ENCODE measurements at regions not wholly inside any gene's neighbourhood (a gene's known extent, or its start where the extent isn't known, plus 50 kb on each side); places are given as distances from the start of the nearest gene placed in this dataset.

DNA sequence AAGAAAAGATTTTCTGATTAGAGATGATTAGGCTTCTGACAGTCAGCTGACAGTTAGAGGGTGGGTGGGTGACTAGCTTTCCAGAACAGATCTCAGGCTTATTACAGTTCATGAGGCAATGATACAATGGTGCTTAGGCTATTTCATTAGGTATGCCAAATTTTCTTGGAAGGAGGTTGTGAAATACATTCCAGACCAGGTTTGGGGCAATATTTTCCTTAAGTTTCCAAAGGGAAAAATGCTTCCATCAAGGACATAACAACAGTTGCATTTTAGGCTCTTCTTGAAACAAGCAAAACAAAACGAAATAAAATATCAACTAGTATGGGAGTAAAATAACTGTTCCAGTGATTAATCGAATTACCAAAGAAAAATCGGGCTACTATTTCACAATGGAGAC lies 59.3 kb upstream of the CNTN1 start:
- no CpG with 5 or more reads among the region's 3 CpGs for WGBS (ENCODE audit: insufficient coverage)
- DNase-seq = no peak
- TF ChIP-seq, protein P1, sequence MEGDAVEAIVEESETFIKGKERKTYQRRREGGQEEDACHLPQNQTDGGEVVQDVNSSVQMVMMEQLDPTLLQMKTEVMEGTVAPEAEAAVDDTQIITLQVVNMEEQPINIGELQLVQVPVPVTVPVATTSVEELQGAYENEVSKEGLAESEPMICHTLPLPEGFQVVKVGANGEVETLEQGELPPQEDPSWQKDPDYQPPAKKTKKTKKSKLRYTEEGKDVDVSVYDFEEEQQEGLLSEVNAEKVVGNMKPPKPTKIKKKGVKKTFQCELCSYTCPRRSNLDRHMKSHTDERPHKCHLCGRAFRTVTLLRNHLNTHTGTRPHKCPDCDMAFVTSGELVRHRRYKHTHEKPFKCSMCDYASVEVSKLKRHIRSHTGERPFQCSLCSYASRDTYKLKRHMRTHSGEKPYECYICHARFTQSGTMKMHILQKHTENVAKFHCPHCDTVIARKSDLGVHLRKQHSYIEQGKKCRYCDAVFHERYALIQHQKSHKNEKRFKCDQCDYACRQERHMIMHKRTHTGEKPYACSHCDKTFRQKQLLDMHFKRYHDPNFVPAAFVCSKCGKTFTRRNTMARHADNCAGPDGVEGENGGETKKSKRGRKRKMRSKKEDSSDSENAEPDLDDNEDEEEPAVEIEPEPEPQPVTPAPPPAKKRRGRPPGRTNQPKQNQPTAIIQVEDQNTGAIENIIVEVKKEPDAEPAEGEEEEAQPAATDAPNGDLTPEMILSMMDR (IDR thresholded peaks at IDR 0.05) = no peak
- H3K79me2 ChIP-seq (ENCODE audit: insufficient read depth, low read length) = no peaks in the 10 kb centered on the region
- H3K27ac ChIP-seq (ENCODE audit: low read depth in 1 of 2, low read length in 2 of 2) = no peak overlapping the region
- H4K20me1 ChIP-seq (ENCODE audit: insufficient read depth, low read length) = no peaks in the 10 kb centered on the region
- Mint-ChIP-seq H3K27ac (no peak overlapping the region), H3K36me3 (no peaks in the 10 kb centered on the region), H3K9me3 (peaks cover 0 to 3% (median 0%) of the 10 kb centered on the region in 7 donors), H3K4me1 (no peaks in the 10 kb centered on the region), H3K4me3 (no peak overlapping the region), H3K27me3 (ENCODE audit: low read depth in 3 of 3) (peaks cover 0 to 3% (median 1%) of the 10 kb centered on the region in 3 donors)
- H3K4me3 ChIP-seq (replicated peaks in 1 of 3; ENCODE audit: low read depth in 2 of 3, low read length in 3 of 3) = no peak overlapping the region
- no peaks in the 10 kb centered on the region for H3K27me3 ChIP-seq (ENCODE audit: control insufficient read depth in 2 of 2, insufficient read depth in 2 of 2, low read length in 2 of 2)
- no peaks in the 10 kb centered on the region for H3K36me3 ChIP-seq (replicated peaks in 1 of 2; ENCODE audit: control insufficient read depth in 1 of 2, insufficient read depth in 2 of 2, low read length in 2 of 2)
- H3K4me1 ChIP-seq (ENCODE audit: control insufficient read depth in 1 of 2, insufficient read depth in 2 of 2, low read length in 2 of 2) = no peaks in the 10 kb centered on the region
- no peaks in the 10 kb centered on the region for H3K9me3 ChIP-seq (replicated peaks in 1 of 2; ENCODE audit: control insufficient read depth in 1 of 2, insufficient read depth in 1 of 2, low read length in 2 of 2)
- intact Hi-C loops (cut with micrococcal nuclease) = no loop called here
- no peak overlapping the region for H2AFZ ChIP-seq (ENCODE audit: insufficient read depth, low read depth, low read length, poor library complexity, severe bottlenecking)
- H3K4me2 ChIP-seq (replicated peaks; ENCODE audit: extremely low read depth, low read length, poor library complexity, severe bottlenecking) = no peak overlapping the region
- no peak overlapping the region for H3K9ac ChIP-seq (ENCODE audit: insufficient read depth, low read length, poor library complexity, severe bottlenecking)

DNA sequence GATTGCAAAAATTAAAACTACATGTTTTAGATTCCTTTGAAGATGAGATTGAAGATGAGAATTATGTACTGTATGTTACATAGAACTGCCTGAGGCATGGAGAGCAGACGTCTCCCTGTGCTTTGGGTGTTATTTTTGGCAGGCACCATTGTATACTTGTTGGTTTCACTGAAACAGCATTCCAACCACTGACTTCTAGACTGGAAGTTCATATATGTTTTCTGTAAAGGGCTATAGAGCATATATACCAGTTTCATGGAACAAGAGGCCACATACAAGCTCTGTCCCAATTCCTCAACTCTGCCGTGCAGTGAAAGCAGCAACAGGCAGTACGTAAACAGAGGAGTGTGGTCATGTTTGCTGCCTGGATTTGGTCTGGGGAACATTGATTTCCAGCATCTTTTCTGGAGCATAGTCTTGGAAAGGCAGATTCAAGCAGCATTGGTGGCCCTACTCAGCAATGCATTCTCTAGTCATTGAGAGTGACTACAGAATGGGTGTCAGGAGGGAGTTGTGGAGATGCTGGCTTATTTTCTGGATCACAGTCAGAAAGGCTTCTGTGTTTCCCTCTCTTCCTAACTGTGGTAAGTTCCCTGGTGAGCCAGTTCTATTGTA lies 57.6 kb upstream of the CNTN1 start:
- Mint-ChIP-seq H3K9me3 (peaks cover 0 to 6% (median 4%) of the 10 kb centered on the region in 7 donors), H3K27ac (no peak overlapping the region), H3K4me3 (no peak overlapping the region), H3K36me3 (no peaks in the 10 kb centered on the region), H3K4me1 (no peaks in the 10 kb centered on the region), H3K27me3 (ENCODE audit: low read depth in 3 of 3) (peaks cover 0 to 3% (median 1%) of the 10 kb centered on the region in 3 donors)
- H3K4me2 ChIP-seq (replicated peaks; ENCODE audit: extremely low read depth, low read length, poor library complexity, severe bottlenecking) = no peak overlapping the region
- H3K4me1 ChIP-seq (ENCODE audit: control insufficient read depth in 1 of 2, insufficient read depth in 2 of 2, low read length in 2 of 2) = no peaks in the 10 kb centered on the region
- no peak overlapping the region for H3K9ac ChIP-seq (ENCODE audit: insufficient read depth, low read length, poor library complexity, severe bottlenecking)
- H3K36me3 ChIP-seq (replicated peaks in 1 of 2; ENCODE audit: control insufficient read depth in 1 of 2, insufficient read depth in 2 of 2, low read length in 2 of 2) = no peaks in the 10 kb centered on the region
- H3K27ac ChIP-seq (ENCODE audit: low read depth in 1 of 2, low read length in 2 of 2) = no peak overlapping the region
- H3K4me3 ChIP-seq (replicated peaks in 1 of 3; ENCODE audit: low read depth in 2 of 3, low read length in 3 of 3) = no peak overlapping the region
- H3K9me3 ChIP-seq (replicated peaks in 1 of 2; ENCODE audit: control insufficient read depth in 1 of 2, insufficient read depth in 1 of 2, low read length in 2 of 2) = no peaks in the 10 kb centered on the region
- TF ChIP-seq, protein P1 (IDR thresholded peaks at IDR 0.05) = no peak
- H3K79me2 ChIP-seq (ENCODE audit: insufficient read depth, low read length) = no peaks in the 10 kb centered on the region
- H2AFZ ChIP-seq (ENCODE audit: insufficient read depth, low read depth, low read length, poor library complexity, severe bottlenecking) = no peak overlapping the region
- 71% methylated on average over 1 of the region's 3 CpGs for WGBS (ENCODE audit: insufficient coverage)
- intact Hi-C loops (cut with micrococcal nuclease) = no loop called here
- H3K27me3 ChIP-seq (ENCODE audit: control insufficient read depth in 2 of 2, insufficient read depth in 2 of 2, low read length in 2 of 2) = no peaks in the 10 kb centered on the region
- no peak for DNase-seq
- no peaks in the 10 kb centered on the region for H4K20me1 ChIP-seq (ENCODE audit: insufficient read depth, low read length)

All from CD14-positive monocyte (primary cell).